ENCODE measurements at regions not wholly inside any gene's neighbourhood (a gene's known extent, or its start where the extent isn't known, plus 50 kb on each side); places are given as distances from the start of the nearest gene placed in this dataset.
"Not testable (repeated sequence)": the region's sequence is repeated elsewhere in the genome, so short reads cannot be mapped to it uniquely, and the experiment has no call there.

DNA sequence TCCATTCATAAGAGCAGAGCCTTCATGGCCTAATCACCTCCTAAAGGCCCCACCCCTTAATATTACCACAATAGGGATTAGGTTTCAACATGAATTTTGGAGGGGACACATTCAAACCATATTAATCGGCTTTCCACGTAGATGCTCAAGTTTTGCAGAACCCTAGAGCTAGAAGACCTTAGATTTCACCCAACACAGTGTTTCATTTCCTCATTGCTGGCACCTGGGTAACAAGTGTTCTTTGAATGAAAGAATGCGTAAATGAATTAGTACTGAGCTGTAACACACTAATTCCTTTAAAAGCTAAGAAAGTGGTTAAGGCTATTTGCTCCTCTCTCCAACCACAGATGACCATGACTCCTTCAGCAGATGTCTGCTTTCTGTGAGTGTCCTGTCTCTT lies 252.5 kb downstream of the SMAD2 start:
- DNase-seq (ENCODE audit: low spot score) = no peak

DNA sequence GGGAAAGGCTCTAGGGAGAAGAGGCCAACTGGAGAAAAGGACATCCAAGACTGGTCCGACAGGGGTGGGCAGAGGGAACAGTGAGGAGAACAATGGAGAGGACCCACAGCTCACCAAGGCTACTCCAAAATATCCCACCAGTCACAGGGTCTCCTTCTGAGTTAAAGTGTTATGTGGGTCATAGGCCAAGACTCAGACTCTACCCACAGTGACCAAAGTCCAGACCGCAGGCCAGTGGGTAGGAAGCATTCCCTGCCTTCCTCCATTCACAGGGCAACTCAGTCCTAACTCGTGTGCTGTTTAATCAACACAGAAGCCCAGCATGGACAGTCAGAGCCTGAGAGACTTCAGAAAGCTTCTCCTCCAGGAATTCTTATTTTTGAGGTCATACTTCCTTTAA lies 260.6 kb downstream of the SMAD2 start:
- DNase-seq (ENCODE audit: low spot score) = peak; percentile 2

DNA sequence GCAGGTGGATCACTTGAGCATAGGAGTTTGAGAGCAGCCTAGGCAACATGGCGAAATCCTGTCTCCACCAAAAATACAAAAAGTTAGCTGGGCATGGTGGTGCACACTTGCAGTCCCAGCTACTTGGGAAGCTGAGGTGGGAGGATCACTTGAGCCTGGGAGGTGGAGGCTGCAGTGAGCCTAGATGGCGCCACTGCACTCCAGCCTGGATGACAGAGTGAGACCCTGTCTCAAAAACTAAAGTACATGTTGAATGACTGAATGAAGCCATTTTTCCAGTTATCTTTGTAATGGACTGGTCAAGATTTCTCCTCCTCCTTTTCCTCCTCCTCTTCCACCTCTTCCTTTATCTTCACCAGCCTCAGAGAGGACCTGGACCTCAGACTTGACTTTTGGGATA lies 272.0 kb downstream of the SMAD2 start:
- no peak for DNase-seq (ENCODE audit: low spot score)

DNA sequence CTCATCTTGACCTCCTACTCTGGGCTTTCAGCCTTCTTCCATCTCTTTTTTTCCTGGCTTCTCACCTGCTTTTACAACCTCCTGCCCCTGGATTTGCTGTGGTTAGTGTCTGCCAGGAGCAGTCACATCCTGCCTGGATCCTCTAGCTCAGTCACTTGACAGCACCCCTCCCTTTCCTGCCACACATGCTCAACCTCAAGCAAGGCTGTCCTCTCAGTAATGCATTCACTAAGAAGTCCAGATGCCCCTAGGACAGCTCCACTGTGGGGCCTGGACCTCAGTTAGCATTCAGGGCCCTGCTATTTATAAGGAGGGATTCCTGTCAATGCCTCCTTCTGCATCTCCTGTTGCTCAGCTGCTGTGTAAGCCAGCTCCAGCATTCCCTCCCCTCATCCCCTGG lies 275.5 kb downstream of the SMAD2 start:
- DNase-seq (ENCODE audit: low spot score) = no peak

DNA sequence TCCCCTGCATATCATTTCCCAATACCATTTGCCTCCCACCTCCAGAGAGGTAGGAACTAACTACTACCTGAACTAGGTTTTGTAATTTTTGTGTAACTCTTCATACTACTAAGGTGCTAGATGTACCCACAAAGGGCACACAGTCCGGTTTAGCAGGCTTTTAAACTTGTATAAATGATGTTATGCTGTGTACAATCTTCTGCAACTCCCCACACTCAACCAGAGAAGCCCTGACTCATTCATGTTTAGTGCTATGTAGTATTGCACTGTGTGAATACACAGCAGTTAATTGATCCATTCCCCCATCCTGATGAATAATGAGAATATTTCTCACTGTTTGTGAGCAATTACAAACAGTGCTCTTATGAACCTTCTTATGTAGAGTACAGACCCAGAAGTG lies 285.6 kb downstream of the SMAD2 start:
- no peak for DNase-seq (ENCODE audit: low spot score)

DNA sequence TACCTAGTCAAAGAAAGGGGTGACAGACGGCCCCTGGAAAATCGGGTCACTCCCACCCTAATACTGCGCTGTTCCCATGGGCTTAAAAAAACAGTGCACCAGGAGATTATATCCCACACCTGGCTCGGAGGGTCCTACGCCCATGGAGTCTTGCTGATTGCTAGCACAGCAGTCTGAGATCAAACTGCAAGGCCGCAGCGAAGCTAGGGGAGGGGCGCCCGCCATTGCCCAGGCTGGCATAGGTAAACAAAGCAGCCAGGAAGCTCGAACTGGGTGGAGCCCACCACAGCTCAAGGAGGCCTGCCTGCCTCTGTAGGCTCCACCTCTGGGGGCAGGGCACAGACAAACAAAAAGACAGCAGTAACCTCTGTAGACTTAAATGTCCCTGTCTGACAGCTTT lies 292.9 kb downstream of the SMAD2 start:
- DNase-seq (ENCODE audit: low spot score) = not testable (repeated sequence)

DNA sequence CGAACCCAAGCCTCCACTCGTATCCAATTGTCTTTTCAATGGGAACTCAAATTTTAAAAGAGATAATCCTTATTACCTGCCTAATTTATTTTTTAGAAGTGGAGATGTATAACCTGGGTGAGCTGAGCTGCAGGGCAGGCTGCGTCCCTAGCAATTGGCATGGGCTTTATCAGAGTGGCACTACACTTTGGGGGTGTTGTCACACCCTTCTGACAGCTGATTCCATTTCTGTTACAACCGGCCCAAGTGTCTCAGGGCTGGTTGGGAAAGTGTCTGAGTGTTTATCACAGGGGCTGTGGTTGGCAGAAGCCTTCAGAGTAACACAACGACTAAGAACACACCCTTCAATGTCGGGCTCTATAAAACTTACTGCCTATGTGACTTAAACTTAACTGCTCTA lies 295.0 kb downstream of the SMAD2 start:
- no peak for DNase-seq (ENCODE audit: low spot score)

DNA sequence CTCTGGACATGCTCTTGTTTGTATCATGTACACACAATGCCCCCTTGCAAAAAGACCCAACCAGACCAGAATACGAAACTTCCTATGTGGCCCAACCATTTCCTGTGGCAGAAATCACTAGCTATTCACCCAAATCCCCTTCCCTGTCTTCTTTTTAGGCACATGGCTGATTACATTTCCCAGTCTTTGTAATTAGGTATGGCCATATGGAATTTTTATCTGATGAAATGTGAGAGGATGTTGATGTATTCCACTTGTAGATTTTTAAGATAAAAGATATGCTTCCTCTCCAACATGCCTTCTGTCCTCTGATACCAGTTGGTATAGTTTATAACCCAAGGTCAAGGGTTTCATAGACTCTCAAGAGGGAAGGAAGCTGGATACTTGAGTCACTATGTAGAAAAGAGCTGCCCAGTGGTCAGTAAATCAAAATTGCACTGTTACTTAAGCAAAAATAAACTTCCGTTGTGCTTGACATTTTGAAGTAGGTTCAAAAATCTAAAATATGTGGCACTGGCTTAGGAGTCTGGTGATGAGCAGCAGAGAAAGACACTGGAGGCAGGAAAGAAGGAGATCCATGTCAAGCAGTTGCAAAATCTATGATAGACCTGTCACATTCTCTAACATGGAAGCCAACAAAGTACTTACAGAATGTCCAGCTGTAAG lies 297.4 kb downstream of the SMAD2 start:
- no peak for DNase-seq (ENCODE audit: low spot score)

DNA sequence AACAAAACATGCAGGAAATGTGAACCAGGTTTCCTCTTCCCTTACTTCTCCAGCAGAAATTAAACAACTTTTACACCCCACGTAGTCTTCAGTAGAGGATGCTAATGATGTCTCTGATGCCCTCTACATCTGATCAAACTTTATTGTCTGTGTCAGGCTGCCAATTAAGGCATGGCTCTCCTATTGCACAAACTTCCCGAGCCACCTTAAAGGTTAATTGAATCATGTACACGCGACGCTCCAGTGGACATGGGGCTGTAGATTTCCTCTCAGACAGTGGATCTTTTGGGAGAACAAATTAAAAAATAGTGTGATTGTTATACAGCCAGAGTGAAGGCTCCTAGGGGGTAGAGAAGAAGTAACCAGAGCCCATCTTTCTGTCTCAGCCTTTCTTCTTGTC lies 301.6 kb downstream of the SMAD2 start:
- DNase-seq (ENCODE audit: low spot score) = no peak

DNA sequence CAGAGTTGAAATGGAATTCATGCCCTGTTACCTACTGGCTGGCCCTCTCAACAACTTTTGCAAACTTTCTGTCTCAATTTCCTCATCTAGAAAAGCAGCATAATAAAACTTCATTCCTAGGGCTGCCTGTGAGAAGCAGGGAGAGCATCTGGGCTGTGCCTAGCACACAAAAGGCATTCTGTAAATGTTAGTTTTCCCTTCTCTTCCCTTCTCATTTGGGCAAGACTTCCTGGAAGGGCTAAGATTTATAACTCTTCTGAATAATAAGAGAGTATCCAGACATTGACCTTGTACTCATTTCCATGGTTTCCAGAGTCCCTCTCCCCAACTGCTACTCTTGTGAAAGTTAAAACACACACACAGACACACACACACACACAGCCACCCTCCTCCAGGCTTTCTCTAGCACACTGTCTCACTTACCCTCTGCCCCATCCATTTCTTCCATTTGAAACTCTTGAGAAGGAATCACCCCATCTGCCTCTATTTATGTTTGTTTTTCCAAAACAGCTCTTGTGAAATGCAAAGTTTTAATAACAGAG lies 302.1 kb downstream of the SMAD2 start:
- DNase-seq (ENCODE audit: low spot score) = no peak

DNA sequence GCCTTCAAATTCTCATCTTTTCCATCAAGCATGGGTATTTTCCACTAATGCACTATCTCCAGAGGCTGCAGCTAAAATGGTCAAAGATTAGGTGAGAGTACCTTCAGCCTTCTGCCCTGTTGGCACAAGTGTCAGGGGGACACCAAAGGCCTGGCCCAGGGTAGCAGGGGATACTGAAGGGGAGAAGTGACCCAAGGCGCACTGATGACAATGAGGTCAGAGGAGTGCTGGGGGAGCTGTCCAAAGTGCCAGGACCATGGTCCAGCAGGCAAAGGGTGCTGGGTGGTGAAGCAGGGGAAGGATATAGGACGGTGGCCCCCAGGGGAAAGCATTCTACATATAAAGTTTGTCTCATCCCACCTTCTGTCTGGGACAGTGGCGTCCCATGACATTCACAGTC lies 303.4 kb downstream of the SMAD2 start:
- no peak for DNase-seq (ENCODE audit: low spot score)

DNA sequence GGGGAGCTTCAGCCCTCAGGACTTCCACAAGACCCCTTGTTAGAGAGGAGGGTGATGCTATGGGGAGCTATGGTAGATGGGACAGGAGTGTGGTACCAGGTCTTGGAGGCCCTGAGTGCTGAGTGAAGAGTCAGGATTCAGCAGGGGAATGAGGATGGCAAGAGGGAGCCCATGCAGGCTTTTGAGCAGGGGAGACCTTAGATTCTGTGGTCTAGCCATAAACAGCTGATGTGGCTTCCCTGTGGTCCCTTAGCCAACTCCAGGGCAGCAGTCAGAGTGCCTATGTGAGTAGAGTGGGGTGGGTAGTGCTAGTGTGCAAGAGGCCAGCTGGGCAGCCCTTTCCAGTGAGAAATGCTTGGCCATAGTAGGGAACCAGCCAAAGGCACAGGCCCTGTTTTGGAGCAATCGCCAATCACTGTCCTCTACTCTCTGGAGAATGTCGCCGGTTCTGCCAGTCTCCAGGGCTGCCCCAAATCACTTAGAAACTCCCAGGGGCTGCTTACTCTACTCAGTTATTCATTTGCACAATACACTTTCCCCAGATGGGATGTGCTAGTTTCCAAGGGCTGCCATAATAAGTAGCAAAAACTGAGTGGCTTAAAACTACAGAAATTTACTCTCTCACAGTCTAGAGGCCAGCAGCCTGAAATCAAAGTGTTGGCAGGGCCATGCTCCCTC lies 310.5 kb downstream of the SMAD2 start:
- DNase-seq (ENCODE audit: low spot score) = no peak

DNA sequence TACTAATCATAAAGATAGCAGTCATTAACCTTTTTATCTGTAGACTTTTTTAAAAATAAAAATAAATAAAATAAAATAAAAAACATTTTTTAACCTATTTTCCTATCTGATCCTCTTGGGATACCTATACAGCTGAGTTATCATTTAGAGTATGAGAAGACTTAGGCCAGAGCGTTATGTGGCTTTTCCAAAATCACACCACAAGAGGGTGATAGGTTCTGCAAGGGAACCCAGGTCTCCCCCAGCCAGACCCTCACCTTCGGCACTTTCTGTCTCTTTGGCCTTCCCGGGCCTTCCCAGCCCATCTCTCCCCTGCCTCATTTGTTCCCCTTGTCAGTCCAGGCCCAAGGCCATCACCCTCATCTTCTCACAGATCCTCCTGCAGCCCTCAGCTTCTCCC lies 311.7 kb downstream of the SMAD2 start:
- DNase-seq (ENCODE audit: low spot score) = no peak

DNA sequence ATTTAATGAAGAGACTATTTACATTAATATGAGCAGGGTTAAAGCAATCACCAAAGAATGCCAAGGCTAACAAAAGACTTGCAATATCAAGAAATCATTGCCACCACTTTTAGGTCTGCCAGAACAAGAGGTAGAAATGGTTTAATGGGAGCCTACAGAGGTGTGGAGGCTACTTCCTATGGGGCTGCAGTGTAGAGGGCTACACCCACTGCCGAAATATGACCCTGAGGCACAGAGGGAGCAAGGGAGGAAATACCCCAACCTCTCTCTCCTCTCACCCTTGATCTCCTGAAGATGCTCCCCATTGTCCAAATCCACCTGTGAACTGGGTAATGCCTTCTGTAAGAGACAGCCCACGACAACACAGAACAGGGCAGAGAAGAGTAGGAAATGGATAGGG lies 315.4 kb downstream of the SMAD2 start:
- no peak for DNase-seq (ENCODE audit: low spot score)

DNA sequence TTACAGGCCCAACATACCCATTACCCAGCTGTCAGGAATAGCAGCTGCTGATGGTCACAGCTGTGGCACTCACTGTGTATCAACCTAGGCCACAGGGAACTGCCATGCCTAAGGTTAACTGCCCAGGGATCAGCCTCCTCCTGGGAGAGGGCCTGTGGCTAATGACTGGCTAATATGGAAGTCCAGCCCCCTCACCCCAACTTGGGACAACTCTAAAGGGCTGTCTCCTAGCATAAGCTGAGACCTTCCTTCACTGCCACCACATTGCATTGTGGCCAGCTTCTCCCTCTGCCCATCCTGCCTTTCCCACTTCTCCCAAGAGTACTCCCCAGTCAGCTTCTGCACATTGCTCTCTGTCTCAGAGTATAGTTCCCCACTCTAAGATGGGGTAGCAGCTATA lies 316.5 kb downstream of the SMAD2 start:
- no peak for DNase-seq (ENCODE audit: low spot score)

DNA sequence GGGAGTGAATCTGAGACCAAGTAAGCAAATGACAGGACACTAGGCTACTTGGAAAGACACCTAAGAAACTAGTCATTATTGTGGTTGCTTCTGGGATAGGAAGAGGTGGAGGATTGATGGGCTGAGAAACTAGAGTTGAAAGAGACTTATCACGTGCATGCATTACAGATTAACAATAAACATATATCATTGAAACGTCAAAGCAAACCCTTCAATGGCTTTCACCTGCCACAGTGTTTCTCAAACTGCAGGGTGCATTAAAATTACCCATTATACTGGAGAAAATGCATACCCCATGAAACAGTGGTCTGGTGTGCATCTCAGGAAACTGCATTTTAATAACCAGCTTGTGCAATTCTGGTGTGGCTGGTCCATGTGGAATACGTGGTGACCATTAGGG lies 318.8 kb downstream of the SMAD2 start:
- no peak for DNase-seq (ENCODE audit: low spot score)

DNA sequence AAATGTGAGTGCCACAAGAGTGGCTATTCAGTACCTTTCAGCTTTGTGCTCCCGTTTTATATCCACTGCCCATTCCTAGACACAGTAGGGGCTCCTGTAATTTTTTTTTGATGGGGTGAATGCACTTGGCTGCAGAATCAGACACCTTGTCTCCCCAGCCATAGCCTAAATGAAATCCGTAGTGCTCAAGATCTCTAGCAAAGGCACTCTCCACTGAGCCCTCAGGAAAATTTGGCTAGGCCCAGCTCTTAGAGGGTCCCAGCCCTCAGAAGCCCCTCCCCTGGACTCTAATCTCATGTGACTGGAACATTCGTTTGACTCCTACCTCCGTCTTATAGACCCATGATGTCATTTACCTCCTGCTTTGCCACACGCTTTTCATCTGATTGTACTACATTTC lies 323.9 kb downstream of the SMAD2 start:
- DNase-seq (ENCODE audit: low spot score) = no peak

DNA sequence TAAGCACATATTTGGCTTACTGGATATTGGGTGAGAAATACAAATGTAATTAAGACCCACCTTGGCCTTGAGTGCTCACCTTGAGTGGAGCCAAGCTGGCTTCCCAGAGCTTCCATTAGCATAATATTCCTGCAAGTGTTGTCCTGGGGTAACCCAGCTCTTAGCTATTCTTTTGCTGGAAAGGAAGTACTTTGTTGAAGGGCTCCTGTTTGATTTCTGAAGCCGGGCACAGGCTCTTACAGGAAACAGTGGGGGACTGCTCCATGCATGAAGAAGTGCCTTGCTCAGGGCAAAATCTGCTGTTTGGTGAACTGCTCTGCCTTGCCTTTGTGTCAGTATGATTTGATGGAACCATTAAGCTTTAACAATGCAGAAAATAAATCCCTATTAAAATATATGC lies 325.4 kb downstream of the SMAD2 start:
- no peak for DNase-seq (ENCODE audit: low spot score)

DNA sequence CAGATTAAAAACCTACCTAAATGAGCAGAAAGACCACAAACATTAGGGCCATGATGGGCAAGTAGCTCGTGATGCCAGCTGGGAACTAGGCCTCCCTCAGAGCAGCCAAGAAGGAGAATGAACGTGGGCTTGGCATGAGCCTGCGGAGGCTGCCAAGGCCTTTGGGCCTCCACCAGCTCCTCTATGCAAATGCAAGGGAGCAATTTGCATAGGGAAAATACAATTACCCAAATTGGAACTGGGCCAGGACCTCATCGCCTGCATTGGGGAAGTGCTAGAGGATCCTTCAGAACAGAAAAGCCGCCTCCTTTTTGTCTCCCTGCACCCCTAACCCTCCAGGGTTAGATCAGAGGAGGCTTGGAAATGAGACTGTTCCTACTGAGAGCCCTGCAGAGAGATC lies 326.4 kb downstream of the SMAD2 start:
- DNase-seq (ENCODE audit: low spot score) = no peak

DNA sequence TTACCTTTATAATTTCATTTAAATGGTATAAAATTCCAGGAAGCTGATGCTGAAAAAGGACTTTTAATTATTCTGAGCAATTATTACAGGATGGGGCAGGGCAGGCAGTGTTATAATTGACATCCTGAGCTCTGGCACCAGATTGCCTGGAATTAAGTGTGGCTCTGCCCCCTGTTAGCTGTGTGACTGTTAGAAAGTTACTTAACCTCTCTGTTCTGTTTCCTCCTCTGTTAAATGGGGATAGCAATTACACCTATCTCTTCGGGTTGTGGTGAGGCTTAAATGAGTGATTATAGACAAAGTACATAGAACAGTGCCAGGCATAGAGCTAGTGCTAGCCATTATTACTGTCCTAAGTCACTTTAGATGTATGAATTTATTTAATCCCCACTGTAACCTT lies 327.3 kb downstream of the SMAD2 start:
- DNase-seq (ENCODE audit: low spot score) = no peak

DNA sequence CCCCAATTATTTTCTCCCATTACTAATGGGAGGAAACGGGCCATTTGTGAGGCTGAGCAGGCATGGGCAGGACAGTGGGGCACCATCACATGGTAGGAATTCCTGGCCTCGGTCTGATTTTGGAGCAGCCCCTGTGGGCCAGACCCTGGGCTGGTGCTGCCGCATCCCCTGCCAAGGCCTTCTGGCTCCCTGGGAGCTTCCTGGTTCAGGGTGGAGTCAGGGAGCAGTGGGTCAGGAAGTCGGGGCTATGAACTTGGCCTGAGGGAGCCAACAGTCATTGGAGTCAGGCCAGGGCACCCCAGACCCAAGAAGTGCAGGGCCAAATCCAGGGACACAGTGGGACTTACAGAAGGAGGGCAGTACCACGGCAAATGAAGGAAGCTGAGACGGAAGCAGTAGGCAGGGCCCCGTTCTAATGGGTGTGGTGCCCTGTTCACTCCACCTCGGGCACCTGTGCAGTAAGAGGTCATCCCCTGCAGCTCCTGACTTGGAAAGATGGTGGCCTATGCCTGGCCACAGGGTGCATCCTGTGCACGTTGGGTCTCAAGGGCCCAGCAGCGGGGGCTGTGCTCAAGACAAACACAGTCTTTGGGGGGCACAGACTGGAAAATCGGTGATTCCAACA lies 328.1 kb downstream of the SMAD2 start:
- DNase-seq (ENCODE audit: low spot score) = no peak

DNA sequence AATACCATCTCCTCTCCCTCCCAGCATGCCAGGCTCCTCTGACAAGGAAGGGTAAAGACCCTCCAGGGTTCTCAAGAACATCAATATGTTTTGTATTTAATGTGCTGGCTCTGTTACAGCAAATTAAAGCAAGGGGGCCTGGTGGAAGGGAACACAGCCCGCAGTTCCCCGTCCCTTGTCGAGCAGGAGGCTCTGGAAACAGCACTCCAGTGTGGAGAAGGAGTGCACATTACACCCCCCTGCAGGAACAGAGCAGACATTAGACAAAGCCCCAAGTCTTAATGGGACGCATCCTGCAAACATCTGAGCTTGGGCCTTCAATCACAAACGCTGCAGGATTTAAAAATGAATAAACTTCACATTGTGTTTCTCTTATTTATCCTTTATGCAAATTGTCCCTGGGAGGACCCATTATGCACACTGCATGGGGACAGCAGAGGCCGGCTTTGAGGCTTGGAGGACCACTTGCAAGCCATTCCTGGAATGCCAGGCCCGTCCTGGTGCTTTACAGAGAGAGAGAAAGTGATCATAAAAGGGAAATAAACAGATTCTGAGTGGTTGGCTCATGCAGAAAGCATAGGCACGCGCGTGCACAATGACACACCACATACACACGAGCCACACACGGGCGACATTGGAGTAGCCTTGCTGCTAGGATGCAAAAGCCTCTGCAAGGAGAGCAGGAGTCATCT lies 328.7 kb downstream of the SMAD2 start:
- no peak for DNase-seq (ENCODE audit: low spot score)
